Inflammatory macrophage treated with lipopolysaccharide for 4 hours (primary cell): ENCODE measurements at regions not wholly inside any gene's neighbourhood (a gene's known extent, or its start where the extent isn't known, plus 50 kb on each side); places are given as distances from the start of the nearest gene placed in this dataset.
A peak's percentile ranks its signal among the peaks of the same experiment; 100 is the strongest.

Experiments
- DNase-seq: peaks from one replicate; pipeline ENCODE4 v3.0.0-alpha.2; 2020

GRCh38 chr15:62272290-62272689, 107.2 kb upstream of the C2CD4B start:
- DNase-seq: no peak

DNA sequence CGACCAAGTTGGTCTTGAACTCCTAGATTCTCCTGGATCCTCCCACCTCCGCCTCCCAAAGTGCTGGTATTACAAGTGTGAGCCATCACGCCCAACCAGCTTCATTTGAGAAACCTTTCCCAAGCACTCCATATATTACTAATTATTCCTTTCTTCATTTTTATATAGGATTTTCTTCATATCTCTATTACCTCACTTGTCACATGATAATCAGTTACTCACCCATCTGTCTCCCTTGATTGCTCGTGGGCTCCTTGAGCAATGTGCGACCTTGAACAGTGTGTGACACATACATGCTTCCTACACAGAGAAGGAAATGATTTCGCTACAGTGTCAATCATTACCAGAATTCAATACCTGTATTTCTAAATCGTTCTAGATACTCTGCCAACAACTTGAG, 110.7 kb upstream of the C2CD4B start:
- DNase-seq: no peak

DNA sequence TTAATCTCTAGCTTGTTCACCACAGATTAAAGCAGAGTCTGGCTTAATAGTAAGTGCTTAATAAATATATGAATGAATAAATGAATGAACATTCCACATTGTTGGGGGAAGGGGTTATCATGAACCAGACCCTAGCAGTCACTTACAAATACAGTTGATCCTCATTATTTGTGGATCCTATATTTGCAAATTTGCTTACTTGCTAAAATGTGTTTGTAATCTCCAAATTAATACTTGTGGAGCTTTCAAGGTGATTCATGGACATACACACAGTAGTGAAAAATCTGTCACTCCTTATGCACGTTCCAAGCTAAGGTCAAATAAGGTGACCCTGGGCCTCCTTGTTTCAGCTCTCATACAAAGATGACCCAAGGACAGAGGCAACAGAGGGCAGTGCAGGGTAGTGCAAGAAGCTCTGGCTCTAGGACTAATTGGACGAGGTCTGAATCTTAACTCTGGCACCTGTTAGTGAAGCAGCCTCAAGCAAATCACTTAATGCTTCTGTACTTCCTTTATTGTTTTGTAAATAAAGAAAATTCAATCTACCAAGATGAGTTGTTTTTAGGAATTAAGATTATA, 112.8 kb upstream of the C2CD4B start:
- DNase-seq: no peak

DNA sequence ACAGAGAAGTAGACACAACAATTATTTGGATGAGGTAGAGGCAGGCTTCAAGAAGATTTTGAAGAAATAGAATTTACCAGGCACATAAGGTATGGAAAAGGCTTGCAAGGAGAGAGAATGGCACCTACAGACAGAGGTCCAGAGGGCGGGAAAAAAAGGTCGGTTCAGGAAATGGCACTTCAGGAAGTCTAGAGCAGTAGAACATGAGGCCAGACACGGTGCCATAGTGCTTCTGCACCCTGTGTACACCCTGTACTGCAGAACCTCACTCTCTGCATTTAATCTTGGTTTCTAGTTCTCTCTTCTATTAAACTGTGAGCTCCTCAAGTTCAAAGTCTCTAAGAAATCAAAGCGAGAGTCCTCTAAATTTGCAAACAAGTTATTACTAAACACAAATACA, 113.4 kb upstream of the C2CD4B start:
- no peak for DNase-seq

DNA sequence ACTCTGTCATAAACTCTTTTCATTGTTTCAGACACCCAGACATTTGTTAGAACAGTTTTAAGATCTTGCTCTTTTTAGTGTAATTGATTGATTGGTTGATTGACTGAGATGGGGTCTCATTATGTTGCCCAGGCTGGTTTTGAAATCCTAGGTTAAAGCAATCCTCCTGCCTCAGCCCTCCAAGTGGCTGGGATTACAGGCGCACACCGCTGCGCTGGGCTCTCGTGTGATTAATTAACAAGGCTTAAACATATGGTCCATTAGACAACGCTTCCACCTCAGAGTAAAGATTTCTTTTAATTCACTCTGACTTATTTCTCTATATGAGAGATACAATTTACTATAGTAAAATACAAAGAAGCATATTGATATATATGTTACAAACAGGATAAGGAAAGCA, 114.0 kb upstream of the C2CD4B start:
- no peak for DNase-seq

- no peak for DNase-seq
Measured at GRCh38 chr15:62280625-62281024, 115.5 kb upstream of the C2CD4B start.

DNA sequence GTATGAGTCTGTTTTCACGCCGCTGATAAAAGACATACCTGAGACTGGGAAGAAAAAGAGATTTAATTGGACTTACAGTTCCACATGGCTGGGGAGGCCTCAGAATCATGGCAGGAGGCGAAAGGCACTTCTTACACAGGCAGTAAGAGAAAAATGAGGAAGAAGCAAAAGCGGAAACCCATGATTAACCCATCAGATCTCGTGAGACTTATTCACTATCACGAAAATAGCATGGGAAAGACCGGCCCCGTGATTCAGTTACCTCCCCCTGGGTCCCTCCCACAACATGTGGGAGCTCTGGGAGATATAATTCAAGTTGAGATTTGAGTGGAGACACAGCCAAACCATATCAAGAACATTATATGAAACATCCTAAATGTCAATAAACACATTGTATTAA, 116.7 kb upstream of the C2CD4B start:
- peak; percentile 3 for DNase-seq

DNA sequence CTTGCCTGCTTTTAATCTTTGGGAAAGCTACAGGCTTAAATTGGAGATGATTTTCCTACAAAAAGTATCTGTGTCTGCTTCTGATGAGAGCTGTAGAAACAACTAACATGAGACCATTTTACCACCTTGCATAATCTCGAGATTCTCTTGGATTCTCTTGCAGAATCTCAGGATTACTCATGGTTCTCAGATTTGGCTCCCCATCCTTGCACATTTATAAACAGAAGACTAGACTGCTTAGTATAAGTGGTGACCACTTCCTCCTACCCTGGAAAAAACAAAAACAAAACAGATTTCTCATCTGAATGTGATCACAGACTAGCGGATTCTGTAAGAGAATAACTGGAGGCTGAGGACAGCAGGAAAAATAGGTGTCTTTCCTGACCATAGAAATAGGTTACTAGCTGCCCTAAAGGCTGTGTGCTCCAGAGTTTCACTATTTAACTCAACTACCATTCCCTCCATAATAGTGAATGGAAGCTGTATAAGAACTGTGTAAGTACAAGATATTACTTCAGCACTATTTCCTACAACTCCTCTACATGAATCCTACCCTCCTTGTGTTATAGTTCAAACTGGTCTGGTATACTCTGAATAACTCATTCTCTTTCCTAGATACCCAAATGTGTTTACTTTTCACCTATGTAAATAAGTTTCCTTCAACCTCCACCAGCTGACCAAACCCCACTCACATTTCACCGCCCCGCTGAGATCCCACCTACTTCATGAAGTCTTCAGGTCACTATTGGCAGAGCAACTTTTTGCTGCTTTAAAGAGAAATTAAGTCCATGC, 122.2 kb upstream of the C2CD4B start:
- no peak for DNase-seq

GRCh38 chr15:62288361-62289017, 123.4 kb upstream of the C2CD4B start:
- no peak for DNase-seq

GRCh38 chr15:62291262-62291661, 126.2 kb upstream of the C2CD4B start:
- DNase-seq: no peak

DNA sequence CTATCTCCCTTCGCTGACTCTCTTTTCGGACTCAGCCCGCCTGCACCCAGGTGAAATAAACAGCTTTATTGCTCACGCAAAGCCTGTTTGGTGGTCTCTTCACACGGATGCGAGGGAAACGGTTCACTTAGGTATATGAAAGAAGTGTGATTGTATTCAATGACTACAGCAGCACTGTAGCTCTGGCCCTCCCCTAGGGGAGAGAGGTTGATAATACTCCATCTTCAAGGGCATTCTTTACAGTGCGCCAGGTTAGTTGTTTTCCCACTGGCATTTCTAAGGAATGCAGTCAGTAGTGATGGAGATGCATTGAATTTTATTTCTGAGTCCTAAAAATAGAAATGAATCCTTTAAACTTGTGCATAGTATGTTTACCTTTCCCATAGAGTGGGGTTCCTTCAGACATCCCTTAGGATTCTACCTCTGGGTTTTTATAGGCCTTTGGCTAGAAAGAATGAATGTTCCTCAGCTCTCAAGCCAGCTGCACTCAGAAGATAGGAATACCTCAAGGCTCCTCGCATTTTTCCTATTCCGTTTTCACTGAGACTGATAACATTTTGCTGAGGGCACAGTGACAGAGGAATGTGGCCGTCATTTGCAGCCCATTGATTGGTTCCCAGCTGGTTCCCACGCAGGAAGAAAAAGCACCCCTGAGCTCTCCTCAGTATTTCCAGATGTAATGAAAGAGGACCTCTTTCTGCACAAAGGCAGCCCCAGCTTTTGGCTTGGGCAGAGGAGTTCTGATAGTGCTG, 131.8 kb upstream of the C2CD4B start:
- DNase-seq: no peak

DNA sequence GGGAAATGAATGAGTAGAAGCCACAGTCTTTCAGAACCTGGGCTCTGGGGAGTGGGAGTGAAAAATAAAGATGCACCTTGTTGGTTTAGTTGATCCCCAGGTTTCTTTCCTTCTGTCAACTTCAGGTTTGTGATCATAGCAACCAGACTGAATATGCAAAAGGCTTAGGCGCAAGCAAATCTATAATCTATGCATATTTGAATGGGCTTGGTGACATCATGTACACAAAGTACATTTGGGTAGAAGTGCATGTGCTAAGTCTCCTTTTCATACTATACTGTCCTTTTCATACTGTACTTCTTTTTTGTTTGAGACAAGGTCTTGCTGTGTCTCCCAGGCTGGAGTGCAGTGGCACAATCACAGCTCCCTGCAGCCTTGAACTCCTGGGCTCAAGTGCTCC, 132.4 kb upstream of the C2CD4B start:
- no peak for DNase-seq

- no peak for DNase-seq
Measured at GRCh38 chr15:62297933-62298332, 132.8 kb upstream of the C2CD4B start.

- DNase-seq: no peak
Measured at GRCh38 chr15:62298811-62299210, 133.7 kb upstream of the C2CD4B start.

DNA sequence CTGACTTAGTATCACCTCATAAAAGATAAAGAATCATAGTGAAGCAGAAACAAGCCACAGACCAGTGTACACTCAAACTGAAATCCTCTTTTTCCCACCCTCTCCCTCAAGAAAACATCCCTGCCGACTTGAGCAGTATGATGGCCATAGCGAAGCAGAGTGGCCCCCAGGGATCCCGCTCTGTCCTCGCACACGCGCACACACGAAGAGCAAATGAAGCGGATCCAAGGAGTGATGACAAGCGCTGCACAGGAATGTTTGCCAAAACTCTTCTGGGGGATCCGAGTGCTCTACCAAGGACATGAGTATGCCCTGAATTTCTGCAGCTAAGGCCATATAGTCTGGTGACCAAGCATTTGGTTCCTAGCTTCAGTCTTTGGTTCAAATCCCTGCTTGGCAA, 134.5 kb upstream of the C2CD4B start:
- DNase-seq: no peak

DNA sequence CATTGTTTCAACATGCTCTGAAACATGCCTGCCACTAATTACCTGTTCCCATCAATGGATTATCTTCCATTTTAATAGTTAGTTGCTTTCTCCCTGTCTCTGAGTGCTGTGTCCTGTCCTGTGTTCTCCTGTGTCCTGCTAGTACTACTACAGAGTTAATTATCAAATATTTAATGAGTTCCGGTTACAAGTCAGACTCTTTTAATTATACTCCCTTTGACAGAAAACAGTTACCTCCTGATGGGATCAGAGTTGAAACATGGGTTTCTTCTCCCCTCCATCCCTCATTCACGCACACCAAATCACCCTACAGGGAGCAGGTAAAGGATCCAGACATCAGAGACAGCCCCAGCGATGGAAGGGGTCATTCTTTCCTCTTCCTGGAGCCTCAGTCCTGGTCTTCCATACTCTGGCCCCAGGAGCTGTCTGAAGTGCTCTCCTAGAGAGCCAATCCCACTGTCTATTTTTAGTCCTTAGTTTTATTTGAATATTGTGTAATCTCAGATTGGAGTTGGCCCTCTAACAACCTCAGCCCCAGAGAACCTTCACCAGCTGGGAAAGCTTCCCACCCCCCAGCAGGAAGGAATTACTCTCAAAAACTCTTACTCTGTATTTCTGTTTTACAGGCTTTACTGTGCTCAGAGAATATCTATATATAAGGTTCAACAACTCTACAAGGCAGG, 137.0 kb upstream of the C2CD4B start:
- no peak for DNase-seq

DNA sequence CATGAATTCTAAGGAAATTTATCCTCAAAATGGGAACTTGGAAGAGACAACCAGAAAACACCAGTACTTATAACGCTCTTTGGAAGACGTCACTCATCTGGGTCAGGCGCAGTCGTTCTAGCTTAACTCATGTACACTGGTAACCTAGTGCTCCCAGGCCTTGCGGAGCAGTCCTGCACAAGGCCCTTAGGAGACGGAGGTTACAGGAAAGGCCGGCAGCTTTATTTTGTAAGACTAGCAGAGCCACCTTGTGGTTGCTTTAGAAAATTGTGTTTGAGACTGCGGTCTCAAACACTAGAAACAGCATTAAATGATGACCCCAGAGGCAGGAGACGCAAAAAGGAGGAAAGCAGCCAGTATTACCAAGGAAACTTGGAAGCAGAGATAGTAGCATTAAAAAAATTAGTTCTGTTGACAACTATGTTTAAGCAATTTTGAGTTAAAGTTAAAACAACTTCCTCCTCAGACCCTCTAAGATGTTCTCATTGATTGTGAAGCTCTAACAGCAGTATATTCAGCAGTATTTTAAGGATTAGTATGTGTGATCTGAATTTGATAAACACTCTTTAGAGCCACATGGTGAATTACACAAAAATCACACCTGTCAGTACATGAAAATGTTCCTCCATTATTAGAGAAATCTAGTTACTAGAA, 141.9 kb upstream of the C2CD4B start:
- peak; percentile 47 for DNase-seq

DNA sequence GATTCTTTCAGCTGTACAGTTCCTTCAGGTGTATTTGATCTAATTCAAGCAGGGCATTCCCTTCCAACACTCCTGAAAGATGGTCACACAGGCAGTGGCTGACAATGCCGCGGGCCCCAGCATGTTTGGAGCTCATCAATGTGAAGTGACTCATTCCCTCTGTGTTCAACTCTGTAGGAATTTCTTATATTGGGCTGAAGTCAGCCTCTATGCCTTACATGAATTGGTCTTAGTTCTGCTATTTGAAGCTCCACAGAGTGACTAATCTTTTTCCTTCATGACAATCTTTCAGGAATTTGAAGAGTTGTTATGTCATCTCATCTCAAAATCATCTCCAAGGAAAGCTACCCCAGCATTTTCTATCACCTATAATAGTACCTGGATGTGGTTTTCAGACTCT, 142.5 kb upstream of the C2CD4B start:
- no peak for DNase-seq

DNA sequence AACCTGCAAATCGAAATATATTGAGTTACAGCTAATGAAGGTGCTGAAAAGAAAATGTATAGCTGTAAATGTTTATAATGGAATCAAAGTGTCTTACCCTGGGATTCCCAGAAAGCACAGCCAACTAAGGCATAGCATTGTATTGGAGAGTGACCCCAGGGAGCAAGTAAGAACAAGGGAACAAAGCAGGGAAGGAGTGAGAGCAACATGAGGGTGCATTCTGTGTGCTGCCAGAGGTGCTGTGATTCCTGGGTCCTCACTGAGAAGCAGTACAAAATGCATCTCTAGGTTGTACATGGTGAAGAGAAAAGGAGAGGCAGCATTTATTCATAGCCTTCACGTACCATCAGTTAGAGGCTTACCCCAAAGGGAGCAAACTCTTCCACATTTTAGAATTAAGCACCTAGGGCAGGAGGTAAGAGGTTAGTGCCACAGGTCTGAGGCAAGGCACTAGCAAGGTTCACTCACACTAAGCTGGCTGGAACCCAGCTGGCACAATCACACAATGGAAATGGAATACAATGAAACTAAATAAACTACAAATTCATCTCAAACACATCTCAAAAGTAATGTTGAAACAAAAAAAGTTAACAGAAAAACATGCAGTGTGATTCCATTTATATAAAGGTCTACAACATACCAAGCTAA, 151.5 kb upstream of the C2CD4B start:
- no peak for DNase-seq

DNA sequence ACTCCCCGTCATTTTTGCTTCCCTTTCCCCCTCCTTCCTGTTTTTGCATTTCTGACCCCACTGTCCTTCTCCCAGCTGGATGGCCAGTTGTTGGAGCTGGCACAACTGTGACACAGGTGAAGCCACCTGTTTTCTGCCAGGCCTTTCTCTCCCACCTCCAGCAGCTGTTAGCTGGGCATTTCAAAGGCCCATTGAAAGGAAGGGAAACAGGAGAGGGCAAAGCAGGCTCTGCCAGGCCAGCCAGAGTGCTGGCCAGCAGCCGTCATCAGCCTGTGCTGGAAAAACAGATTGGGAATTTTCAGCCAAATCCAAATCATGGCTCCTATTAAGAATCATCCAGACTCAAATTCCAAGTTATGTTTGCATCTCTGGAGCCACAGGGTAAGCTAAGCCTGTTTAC, 155.2 kb upstream of the C2CD4B start:
- no peak for DNase-seq

GRCh38 chr15:62323353-62323890, 158.3 kb upstream of the C2CD4B start:
- DNase-seq: no peak

DNA sequence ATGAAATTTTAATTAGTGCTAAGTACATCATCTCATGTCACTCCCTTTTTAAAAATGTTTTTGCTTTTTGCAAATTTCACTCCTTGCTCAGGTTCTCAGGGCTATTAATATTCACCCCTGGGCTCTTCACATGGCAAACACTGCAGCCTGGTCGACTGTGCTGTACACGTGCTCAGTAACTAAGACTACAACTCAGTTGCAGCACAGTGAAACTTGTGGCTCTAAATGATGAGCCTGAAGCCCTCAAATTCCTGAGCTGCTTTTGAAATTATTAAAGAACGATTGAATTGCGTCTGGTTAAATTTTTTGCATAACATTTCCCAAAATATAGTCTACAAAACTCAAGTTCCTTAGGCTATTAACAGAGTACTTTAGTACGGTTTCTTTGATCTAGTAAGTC, 159.3 kb upstream of the C2CD4B start:
- no peak for DNase-seq
